ENCODE measurements at regions not wholly inside any gene's neighbourhood (a gene's known extent, or its start where the extent isn't known, plus 50 kb on each side); places are given as distances from the start of the nearest gene placed in this dataset.

GRCh38 chr3:147328711-147329110, 77.6 kb downstream of the ZIC4 start:
- TF ChIP-seq SUZ12 (IDR thresholded peaks at IDR 0.05), result no peak
- no peak for TF ChIP-seq NFRKB (IDR thresholded peaks at IDR 0.05)
- TF ChIP-seq BHLHE40 (IDR thresholded peaks at IDR 0.05; ENCODE audit: borderline replicate concordance), result no peak
- no peak for TF ChIP-seq FOXM1 (IDR thresholded peaks at IDR 0.05; ENCODE audit: borderline replicate concordance)
- no peak for TF ChIP-seq SP1 (IDR thresholded peaks at IDR 0.05)
- no peak for TF ChIP-seq TARDBP (IDR thresholded peaks at IDR 0.05)
- TF ChIP-seq LEF1 (IDR thresholded peaks at IDR 0.05; ENCODE audit: borderline replicate concordance), result no peak
- TF ChIP-seq ZNF384 (IDR thresholded peaks at IDR 0.05), result no peak
- TF ChIP-seq L3MBTL2 (conservative IDR thresholded peaks at IDR 0.05), result no peak
- no peak for TF ChIP-seq ARNT (IDR thresholded peaks at IDR 0.05)
- TF ChIP-seq FOXK2 (IDR thresholded peaks at IDR 0.05), result no peak
- TF ChIP-seq CTBP1 (IDR thresholded peaks at IDR 0.05; ENCODE audit: borderline replicate concordance), result no peak

Data from HEK293T (cell line).